GM18951 (cell line): ENCODE measurements at regions not wholly inside any gene's neighbourhood (a gene's known extent, or its start where the extent isn't known, plus 50 kb on each side); places are given as distances from the start of the nearest gene placed in this dataset.
"Not testable (repeated sequence)": the region's sequence is repeated elsewhere in the genome, so short reads cannot be mapped to it uniquely, and the experiment has no call there.

ENCODE experiments used
- POLR2A ChIP-seq: IDR thresholded peaks from 4 replicates; pipeline ENCODE4 v1.6.1; 2011; ENCODE audit warnings: mild to moderate bottlenecking; ENCODE audit not compliant: insufficient read length, insufficient read depth; ENCODE audit errors: extremely low read depth
- in situ Hi-C: fragments of 300-500 bp; cut with MboI; formaldehyde crosslinking; loops from one replicate; pipeline ENCODE4 v1.12.0; 2022; ENCODE audit warnings: low sequenced_read_pairs, mixed read lengths, inconsistent platforms; ENCODE audit not compliant: unreplicated experiment

DNA sequence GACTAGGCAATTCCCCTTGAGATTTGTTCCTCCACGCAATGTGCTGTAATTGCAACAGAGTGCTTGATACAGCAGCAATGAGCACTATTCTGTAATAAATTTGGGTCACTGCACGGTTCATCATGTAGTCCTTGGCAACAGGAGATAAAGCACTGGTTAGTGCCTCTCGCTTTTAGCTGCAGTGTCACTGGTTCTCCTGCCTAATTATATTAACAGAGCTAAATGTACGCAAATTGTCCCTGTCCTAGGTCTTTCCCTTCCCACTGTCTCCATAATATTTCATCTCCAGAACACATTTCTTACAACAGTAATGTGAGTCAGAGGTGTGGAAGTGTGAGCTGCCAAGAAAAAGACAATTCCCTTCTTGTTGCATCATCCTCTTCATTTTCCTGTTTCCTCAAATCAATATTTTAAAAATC lies 553.1 kb downstream of the ZNF608 start:
- in situ Hi-C loops, result no loop called here
- TF ChIP-seq POLR2A, result no peak

- in situ Hi-C loops, result no loop called here
- no peak for TF ChIP-seq POLR2A
These were observed 553.7 kb downstream of the ZNF608 start for GRCh38 chr5:124192716-124193115.

- in situ Hi-C loops, result no loop called here
- no peak for TF ChIP-seq POLR2A
These were observed 560.7 kb downstream of the ZNF608 start for GRCh38 chr5:124185716-124186115.

DNA sequence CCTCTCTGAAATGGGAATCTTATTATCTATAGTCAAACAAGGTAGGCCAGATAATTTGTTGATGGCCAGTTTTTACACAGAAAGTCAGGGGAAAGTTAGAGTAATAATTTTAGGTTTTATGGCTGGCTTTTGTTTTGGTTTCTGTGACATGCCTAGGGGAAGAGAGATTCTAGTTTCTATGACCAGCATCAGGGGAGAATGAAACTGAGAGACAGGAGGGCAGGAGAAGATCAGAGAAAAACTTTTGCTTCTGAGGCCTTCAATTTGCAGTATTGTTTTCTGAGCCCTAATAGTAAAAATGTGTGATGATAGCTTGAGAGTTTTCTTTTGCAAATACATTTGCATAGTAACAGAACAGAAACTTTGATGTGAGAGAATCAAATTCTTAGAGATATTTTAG lies 564.3 kb downstream of the ZNF608 start:
- in situ Hi-C loops, result no loop called here
- TF ChIP-seq POLR2A, result no peak

DNA sequence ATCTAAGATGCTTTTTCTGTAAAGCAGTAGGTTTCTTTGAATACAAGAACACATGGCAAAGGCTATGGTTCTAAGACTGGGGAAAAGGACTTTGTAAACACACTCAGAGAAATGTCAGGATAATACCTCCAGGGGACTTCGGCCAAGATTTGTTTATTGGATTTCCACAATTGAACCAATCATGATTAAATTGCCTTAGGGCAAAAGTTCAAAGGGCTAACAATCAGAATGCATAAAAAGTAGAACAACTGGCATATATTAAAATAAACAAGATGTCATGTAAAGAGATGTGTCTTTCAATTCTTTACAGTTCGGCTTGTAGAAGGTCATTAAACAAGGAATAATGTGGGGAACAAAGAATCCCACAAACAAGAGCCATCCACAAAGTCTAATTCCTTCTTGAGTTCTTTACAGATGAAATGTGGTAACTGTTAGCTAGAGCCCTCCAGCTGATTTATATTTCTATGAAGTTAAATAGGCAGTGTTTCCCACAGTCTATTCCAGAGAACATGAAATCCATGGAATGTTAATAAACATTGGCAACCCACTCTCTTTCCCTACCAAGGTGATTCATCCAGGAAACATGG lies 565.5 kb downstream of the ZNF608 start:
- no peak for TF ChIP-seq POLR2A
- in situ Hi-C loops, result no loop called here

- in situ Hi-C loops, result no loop called here
- TF ChIP-seq POLR2A, result no peak
These were observed 566.1 kb downstream of the ZNF608 start for GRCh38 chr5:124180299-124180874.

GRCh38 chr5:124179819-124180218 lies 566.6 kb downstream of the ZNF608 start:
- in situ Hi-C loops, result no loop called here

DNA sequence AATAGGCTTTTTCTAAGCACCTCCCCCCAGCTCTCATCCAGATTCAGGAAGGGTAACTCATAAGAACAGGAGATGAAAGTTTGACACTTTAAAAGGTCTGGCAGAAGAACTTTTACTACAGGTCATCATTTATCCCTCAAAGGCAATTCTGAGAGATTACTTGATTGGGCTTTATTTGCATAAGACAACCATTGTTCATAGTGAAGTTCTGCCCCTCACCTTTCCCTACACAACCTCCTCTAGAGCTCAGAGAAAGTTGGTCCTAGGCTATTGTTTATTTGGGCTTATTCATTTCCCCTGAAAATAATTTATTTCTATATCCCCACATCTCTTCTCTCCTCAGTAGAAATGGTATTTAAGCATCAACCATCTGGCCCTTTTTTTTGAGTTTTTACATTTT lies 568.4 kb downstream of the ZNF608 start:
- in situ Hi-C loops, result no loop called here
- TF ChIP-seq POLR2A, result no peak

More at GRCh38 chr5:124179819-124180218, 566.6 kb downstream of the ZNF608 start:
- TF ChIP-seq POLR2A, result no peak

- no peak for TF ChIP-seq POLR2A
- in situ Hi-C loops, result no loop called here
These were observed 569.7 kb downstream of the ZNF608 start for GRCh38 chr5:124176692-124177091.

DNA sequence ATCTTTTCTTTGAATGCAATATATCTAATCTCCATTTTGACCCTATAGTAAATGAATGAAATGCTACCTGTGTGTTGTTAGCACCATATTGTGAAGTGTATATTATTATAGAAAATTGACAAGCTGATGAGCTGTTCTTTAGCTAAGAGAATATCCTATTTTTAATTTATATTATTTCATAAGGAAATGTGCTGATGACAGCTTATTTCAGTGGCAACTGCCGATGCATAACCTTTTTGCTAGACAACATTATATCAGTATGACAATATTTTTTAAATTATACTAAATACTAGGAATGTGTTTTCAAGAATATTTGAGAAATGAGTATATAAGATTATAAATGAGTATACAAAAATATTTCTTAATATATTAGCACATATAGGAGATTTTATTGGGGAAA lies 573.1 kb downstream of the ZNF608 start:
- in situ Hi-C loops, result no loop called here
- no peak for TF ChIP-seq POLR2A

GRCh38 chr5:124172389-124173003 lies 573.9 kb downstream of the ZNF608 start:
- no peak for TF ChIP-seq POLR2A
- in situ Hi-C loops, result no loop called here

DNA sequence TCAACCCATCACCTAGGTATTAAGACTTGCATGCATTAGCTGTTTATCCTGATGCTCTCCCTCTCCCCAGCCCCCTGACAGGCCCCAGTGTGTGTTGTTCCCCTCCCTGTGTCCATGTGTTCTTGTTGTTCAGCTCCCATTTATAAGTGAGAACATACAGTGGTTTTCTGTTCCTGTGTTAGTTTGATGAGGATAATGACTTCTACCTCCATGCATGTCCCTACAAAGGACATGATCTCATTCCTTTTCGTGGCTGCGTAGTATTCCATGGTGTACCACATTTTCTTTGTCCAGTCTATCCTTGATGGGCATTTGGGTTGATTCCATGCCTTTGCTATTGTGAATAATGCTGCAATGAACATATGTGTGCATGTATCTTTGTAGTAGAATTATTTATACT lies 578.3 kb downstream of the ZNF608 start:
- in situ Hi-C loops, result not testable (repeated sequence)

DNA sequence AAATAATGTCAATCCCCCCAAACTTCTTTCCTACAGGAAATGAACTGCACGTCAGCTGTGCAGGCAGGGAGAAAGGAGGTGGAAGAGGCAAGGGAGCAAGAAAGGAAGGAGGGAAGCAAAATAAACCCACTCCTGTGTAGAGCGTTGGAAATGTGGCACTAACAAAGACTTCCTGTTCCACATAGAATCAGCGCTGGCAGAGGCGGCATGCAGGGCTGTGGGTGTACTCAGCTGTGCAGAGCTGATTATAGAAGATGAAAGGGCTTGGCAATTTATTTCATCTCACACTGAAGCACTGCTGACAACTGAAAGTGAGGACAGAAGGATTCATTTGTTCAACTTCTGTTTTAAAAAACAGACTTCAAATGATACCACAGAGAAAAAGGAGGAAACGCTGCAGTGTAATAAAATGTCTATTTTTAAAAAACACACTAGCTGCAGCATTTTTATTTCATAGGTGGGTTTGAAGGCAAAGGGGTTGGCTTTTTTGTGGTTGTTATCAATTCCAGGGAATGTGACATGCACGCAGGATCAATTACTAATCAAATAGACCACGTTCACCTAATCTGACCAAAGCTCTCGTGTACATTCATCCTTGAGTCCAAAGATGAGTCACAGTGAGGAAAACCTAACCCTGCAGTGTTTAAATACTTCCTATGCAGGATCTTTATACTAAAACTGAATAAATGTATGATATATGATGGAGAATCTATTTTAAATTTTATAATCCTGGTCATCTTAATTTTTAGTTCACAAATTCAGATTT lies 583.5 kb downstream of the ZNF608 start:
- TF ChIP-seq POLR2A, result no peak
- in situ Hi-C loops, result no loop called here

- in situ Hi-C loops, result no loop called here
- TF ChIP-seq POLR2A, result no peak
These were observed 585.2 kb downstream of the ZNF608 start for GRCh38 chr5:124161266-124161665.
